ENCODE measurements at regions not wholly inside any gene's neighbourhood (a gene's known extent, or its start where the extent isn't known, plus 50 kb on each side); places are given as distances from the start of the nearest gene placed in this dataset.

- H3K27me3 ChIP-seq = no peaks in the 10 kb centered on the region
- no peak for ATAC-seq
- no peak for DNase-seq
- intact Hi-C loops (cut with DNase I) = no loop called here
- no peaks in the 10 kb centered on the region for H3K9me3 ChIP-seq
- no peaks in the 10 kb centered on the region for H3K36me3 ChIP-seq
- no peaks in the 10 kb centered on the region for H3K4me1 ChIP-seq
- H3K27ac ChIP-seq = no peak overlapping the region
- no peak overlapping the region for H3K4me3 ChIP-seq
- WGBS (ENCODE audit: insufficient coverage, low coverage, low lambda C conversion rate, missing lambda C conversion rate) = 36% methylated on average over 5 of the region's 5 CpGs
- TF ChIP-seq POLR2A (IDR thresholded peaks at IDR 0.05) = no peak
- no peak for TF ChIP-seq CTCF (IDR thresholded peaks at IDR 0.05)
Measured at GRCh38 chr2:343355-343754, 55.5 kb upstream of the ALKAL2 start.

GRCh38 chr2:341912-342311 lies 54.0 kb upstream of the ALKAL2 start:
- Histone ChIP-seq H3K36me3 (no peaks in the 10 kb centered on the region), H3K9me3 (no peaks in the 10 kb centered on the region), H3K27ac (no peak overlapping the region), H3K27me3 (no peaks in the 10 kb centered on the region), H3K4me3 (no peak overlapping the region), H3K4me1 (no peaks in the 10 kb centered on the region)
- DNase-seq (no peak), ATAC-seq (no peak)
- TF ChIP-seq CTCF (IDR thresholded peaks at IDR 0.05) (no peak), POLR2A (IDR thresholded peaks at IDR 0.05) (no peak)
- 61% methylated on average over 2 of the region's 2 CpGs for WGBS (ENCODE audit: insufficient coverage, low coverage, low lambda C conversion rate, missing lambda C conversion rate)
- intact Hi-C loops (cut with DNase I) = no loop called here

- Histone ChIP-seq H3K4me3 (no peak overlapping the region), H3K4me1 (no peaks in the 10 kb centered on the region), H3K27ac (no peak overlapping the region), H3K27me3 (no peaks in the 10 kb centered on the region), H3K36me3 (no peaks in the 10 kb centered on the region), H3K9me3 (no peaks in the 10 kb centered on the region)
- DNase-seq = no peak
- intact Hi-C loops (cut with DNase I) = no loop called here
- WGBS (ENCODE audit: insufficient coverage, low coverage, low lambda C conversion rate, missing lambda C conversion rate) = 69% methylated on average over 8 of the region's 9 CpGs
- TF ChIP-seq POLR2A (IDR thresholded peaks at IDR 0.05) = no peak
- ATAC-seq = no peak
Measured at GRCh38 chr2:341017-341542, 53.2 kb upstream of the ALKAL2 start.
